ENCODE measurements at regions not wholly inside any gene's neighbourhood (a gene's known extent, or its start where the extent isn't known, plus 50 kb on each side); places are given as distances from the start of the nearest gene placed in this dataset.

- TF ChIP-seq CTCF (IDR thresholded peaks at IDR 0.05; ENCODE audit: low read length) = no peak
- TF ChIP-seq EZH2 (IDR thresholded peaks at IDR 0.05; ENCODE audit: borderline replicate concordance, low read length) = no peak
Measured at GRCh38 chr9:96183751-96184150, 118.2 kb downstream of the HSD17B3 start.
